AG04450 (cell line): ENCODE measurements at regions not wholly inside any gene's neighbourhood (a gene's known extent, or its start where the extent isn't known, plus 50 kb on each side); places are given as distances from the start of the nearest gene placed in this dataset.
"Not testable (repeated sequence)": the region's sequence is repeated elsewhere in the genome, so short reads cannot be mapped to it uniquely, and the experiment has no call there.

Experiments used
- CTCF ChIA-PET: fragments of 300-600, 350-600 bp; formaldehyde crosslinking; extraction: SDS; loops from one replicate; lab custom pipeline; 2022; ENCODE audit warnings: antibody characterized with exemption, inconsistent platforms; lab: Charles Lee
- POLR2A ChIA-PET: fragments of 350-600 bp; formaldehyde crosslinking; extraction: SDS; loops from one replicate; lab custom pipeline; 2021; ENCODE audit warnings: antibody characterized with exemption, inconsistent platforms; lab: Yijun Ruan, JAX
- DNase-seq: peaks from one replicate; pipeline ENCODE4 v3.0.0-alpha.2; 2011; ENCODE audit warnings: low read depth, low spot score
- H3K27ac ChIP-seq: one replicate; pipeline ENCODE4 v1.5.1; 2012; ENCODE audit warnings: low read depth, low read length, control low read depth
- H3K27me3 ChIP-seq: one replicate; pipeline ENCODE4 v1.6.0; 2012; ENCODE audit warnings: low read length; ENCODE audit not compliant: control insufficient read depth, insufficient read depth
- H3K4me3 ChIP-seq: 2 replicates; pipeline ENCODE4 v1.5.1; 2011; ENCODE audit warnings: mild to moderate bottlenecking, low read depth, low read length, control low read depth
- H3K9me3 ChIP-seq: 2 replicates; pipeline ENCODE4 v1.5.1; 2012; ENCODE audit warnings: low read length; ENCODE audit not compliant: control insufficient read depth, insufficient read depth
- TF ChIP-seq, protein P1 (sequence below): IDR thresholded peaks from 2 replicates; pipeline ENCODE4 v1.5.1; 2011; ENCODE audit warnings: low read depth, low read length, control low read depth, inconsistent platforms

DNA sequence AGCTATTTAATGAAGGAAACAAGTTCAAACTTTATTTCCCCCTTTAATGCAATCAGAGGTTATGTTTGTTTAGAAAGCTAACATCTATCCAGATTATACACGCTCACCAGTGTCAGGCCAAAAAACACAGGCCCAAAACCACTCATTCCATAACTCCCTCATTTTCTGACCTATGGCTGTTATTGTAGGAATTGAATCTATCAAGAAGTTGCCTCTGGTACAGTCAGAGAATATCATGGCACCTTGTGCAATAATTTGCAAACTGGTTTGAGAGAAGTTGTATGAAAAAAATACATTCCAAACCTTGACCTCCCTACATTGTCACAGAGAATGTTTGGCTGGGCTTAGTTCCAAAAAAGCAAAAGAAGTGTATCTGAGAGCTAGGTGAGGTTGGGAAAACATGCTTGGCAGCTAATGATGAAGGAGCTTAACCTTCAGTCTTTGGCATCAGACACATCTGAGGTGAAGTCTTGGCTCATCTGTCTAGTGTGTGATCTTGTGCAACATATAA lies 591.0 kb downstream of the ANKRD50 start:
- ChIA-PET POLR2A (no interaction called here), CTCF (interaction anchor here (2.0 kb wide), 1 partner anchor 9 kb away, joined by 4 read pairs; no protein-coding TSS in a partner anchor)
- no peaks in the 10 kb centered on the region for H3K9me3 ChIP-seq
- no peaks in the 10 kb centered on the region for H3K27me3 ChIP-seq
- TF ChIP-seq, protein P1, sequence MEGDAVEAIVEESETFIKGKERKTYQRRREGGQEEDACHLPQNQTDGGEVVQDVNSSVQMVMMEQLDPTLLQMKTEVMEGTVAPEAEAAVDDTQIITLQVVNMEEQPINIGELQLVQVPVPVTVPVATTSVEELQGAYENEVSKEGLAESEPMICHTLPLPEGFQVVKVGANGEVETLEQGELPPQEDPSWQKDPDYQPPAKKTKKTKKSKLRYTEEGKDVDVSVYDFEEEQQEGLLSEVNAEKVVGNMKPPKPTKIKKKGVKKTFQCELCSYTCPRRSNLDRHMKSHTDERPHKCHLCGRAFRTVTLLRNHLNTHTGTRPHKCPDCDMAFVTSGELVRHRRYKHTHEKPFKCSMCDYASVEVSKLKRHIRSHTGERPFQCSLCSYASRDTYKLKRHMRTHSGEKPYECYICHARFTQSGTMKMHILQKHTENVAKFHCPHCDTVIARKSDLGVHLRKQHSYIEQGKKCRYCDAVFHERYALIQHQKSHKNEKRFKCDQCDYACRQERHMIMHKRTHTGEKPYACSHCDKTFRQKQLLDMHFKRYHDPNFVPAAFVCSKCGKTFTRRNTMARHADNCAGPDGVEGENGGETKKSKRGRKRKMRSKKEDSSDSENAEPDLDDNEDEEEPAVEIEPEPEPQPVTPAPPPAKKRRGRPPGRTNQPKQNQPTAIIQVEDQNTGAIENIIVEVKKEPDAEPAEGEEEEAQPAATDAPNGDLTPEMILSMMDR, result no peak
- no peak overlapping the region for H3K27ac ChIP-seq
- DNase-seq, result no peak
- no peak overlapping the region for H3K4me3 ChIP-seq

DNA sequence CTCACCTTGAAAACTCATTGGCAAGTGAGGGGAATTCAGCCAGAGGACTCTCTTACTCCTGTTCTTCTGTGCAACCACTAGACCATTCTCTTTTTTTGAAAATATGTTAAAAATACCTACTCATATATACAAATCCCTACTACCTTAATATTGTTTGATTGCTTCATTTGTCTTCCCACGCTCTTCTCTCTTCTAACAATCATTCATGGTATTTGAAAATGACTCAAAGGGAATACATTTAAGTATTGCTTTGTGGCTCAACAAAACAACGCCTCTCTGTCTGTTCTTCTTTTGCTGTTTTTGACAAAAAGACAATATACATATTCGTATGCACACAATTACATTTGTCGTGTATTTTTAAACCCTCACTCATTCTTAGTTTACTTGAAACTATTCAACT lies 589.4 kb downstream of the ANKRD50 start:
- Histone ChIP-seq H3K27ac (no peak overlapping the region), H3K9me3 (no peaks in the 10 kb centered on the region), H3K27me3 (no peaks in the 10 kb centered on the region), H3K4me3 (no peak overlapping the region)
- ChIA-PET POLR2A (no interaction called here), CTCF (interaction anchor here (2.0 kb wide), 1 partner anchor 10 kb away, joined by 4 read pairs; no protein-coding TSS in a partner anchor)
- DNase-seq, result no peak
- TF ChIP-seq, protein P1, result no peak

DNA sequence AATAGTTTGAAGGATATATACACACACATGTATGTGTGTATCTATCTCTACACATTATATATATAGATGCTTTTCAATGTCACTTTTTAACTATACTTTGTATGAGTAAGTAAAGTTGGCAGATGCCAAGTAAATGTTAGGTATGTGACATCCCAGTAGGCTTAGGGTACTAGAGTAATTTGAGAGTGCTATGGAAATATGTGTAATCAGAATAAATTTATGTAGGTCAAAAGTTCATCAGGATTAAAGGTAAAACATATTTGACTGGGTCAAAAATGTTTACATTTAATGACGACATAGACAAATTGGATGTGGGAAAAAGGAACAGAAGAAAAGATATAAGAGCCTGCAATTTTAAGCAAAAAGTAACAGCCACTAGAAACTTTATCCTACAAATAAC lies 588.8 kb downstream of the ANKRD50 start:
- POLR2A ChIA-PET, result no interaction called here
- H3K27me3 ChIP-seq, result no peaks in the 10 kb centered on the region
- no peaks in the 10 kb centered on the region for H3K9me3 ChIP-seq
- no peak for DNase-seq
- no peak overlapping the region for H3K4me3 ChIP-seq
- CTCF ChIA-PET, result no interaction called here
- no peak overlapping the region for H3K27ac ChIP-seq
- TF ChIP-seq, protein P1, result no peak

DNA sequence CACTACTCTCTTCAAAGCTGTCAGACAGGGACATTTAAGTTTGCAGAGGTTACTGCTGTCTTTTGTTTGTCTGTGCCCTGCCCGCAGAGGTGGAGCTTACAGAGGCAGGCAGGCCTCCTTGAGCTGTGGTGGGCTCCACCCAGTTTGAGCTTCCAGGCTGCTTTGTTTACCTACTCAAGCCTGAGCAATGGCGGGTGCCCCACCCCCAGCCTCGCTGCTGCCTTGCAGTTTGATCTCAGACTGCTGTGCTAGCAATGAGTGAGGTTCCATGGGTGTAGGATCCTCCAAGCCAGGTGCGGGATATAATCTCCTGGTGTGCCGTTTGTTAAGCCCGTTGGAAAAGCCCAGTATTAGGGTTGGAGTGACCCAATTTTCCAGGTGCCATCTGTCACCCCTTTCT lies 581.2 kb downstream of the ANKRD50 start:
- H3K27ac ChIP-seq, H3K4me3 ChIP-seq, POLR2A ChIA-PET, H3K27me3 ChIP-seq, H3K9me3 ChIP-seq, DNase-seq: not testable (repeated sequence)
- CTCF ChIA-PET, result interaction anchor here (0.6 kb wide), 1 partner anchor 486 kb away, joined by 5 read pairs; no protein-coding TSS in a partner anchor

DNA sequence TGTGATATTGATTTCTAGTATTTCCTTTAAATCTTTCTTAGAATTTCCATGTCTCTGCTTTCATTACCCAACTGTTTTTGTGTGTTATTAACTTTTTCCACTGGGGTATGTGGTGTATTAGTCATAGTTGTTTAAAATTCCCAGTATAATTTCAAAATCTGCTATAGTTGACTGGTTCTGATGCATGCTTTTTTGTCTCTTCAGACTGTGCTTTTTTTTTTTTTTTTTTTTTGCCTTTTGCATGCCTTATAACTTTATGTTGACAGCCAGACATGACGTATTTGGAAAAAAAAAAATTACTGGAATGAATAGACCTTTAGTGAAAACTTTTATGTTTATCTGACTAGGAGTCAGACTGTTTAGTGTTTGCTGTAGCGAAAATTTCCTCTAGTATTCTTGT lies 580.4 kb downstream of the ANKRD50 start:
- no peaks in the 10 kb centered on the region for H3K27me3 ChIP-seq
- no peak for DNase-seq
- H3K9me3 ChIP-seq, result peaks cover 7% of the 10 kb centered on the region
- ChIA-PET POLR2A (no interaction called here), CTCF (interaction anchor here (0.6 kb wide), 1 partner anchor 78 kb away, joined by 6 read pairs; no protein-coding TSS in a partner anchor)
- no peak overlapping the region for H3K27ac ChIP-seq
- TF ChIP-seq, protein P1, result no peak
- H3K4me3 ChIP-seq, result no peak overlapping the region
